Stimulated activated CD4-positive, alpha-beta T cell treated with anti-CD3 and anti-CD28 coated beads, Interleukin-15, amount 100 ng/mL, for 48 hours (primary cell): ENCODE measurements at regions not wholly inside any gene's neighbourhood (a gene's known extent, or its start where the extent isn't known, plus 50 kb on each side); places are given as distances from the start of the nearest gene placed in this dataset.

Experiments
- DNase-seq, 2 donors: peaks; one replicate each; pipeline ENCODE4 v3.0.0-alpha.2; 2020; ENCODE audit warnings: low read depth in 2 of 2

DNA sequence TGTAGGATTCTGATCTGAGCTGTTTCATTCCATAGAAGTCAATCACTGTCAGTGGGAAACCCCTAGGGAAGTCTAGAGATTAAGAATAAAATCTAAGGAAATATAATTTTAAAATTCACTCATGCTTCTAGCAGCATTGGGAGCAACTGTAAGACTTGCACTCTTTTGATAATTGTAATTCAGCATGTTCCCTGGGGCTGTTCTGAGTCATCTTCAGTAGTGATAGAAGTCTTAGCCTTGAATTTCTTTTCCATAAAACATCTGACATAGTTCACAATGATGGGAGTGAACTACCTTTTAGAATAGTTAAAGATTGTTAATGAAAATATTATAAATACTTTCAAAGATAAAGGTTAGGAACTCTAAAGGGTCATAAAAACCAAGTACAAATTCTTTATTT, 935.8 kb downstream of the DTWD2 start:
- DNase-seq: no peak

DNA sequence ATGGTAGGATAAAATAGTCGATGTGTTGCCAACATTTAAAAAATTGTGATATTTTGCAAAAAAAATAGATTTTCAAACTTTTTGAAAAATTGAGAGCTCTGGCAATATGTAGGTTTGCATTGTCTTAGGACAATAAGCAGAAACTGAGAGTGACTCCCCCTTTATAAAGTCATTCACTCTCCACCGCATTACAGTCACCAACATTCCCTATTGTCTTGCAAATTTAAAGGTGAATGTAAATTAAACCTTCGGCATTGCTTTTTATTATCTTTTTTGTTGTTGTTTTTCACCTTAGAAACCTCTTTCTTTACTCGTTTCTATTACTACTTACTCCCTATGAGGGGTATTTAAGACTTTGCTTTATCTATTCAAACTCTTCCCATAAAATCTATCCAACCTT, 944.2 kb downstream of the DTWD2 start:
- DNase-seq: no peak

DNA sequence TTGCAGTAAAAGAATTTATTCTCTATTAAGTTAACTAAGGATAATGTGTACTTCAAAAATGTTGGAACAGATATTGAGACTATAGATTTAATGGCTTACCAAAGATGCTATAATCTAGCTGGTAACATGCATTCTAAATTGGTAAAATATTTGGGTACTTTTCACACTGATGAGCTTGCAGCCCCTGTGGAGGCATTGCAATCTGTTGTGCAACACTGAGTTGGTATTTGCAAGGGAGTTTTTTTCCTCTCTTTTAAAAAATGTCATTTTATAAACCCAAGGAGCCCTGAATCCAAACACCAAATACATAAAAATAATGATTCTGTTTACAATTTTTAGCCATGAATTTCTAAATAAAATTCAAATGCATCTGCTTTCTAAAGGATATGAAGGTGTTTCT, 944.8 kb downstream of the DTWD2 start:
- no peak for DNase-seq

DNA sequence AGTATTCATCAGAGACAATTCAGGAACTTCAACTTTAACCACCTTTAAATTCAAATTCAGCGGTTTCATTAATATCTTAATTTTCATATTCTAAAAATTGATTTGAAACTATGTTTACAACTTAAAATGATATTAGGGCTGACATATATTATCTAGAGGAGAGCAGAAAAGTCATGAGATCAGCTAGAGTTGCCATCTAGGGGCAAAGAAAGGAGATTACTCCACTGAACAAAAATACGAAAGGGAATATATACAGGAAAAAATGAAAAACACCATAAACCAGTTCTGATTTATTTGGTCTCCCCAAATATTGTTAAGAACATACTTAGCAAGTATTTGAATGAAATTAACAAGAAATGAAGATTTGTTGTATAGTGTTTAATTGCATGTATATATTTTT, 946.3 kb downstream of the DTWD2 start:
- DNase-seq: no peak

DNA sequence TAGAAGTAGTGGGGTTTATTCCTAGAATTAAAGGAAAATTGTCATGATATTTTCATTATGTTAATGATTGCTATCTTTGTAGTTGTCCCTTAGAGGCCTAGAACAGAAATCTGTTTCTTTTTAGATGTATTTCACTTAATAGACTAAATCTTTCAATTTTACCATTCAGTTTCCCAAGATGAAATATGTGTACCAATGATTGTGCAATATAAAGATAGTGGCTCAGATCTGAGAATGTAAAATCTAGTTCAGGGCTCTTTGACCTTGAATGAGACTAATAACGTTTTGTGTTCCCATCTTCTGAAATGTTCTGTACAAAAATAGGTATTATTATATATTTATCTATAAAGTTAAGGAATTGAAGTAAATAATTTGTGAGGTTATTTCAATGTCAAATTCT, 947.9 kb downstream of the DTWD2 start:
- DNase-seq: no peak

DNA sequence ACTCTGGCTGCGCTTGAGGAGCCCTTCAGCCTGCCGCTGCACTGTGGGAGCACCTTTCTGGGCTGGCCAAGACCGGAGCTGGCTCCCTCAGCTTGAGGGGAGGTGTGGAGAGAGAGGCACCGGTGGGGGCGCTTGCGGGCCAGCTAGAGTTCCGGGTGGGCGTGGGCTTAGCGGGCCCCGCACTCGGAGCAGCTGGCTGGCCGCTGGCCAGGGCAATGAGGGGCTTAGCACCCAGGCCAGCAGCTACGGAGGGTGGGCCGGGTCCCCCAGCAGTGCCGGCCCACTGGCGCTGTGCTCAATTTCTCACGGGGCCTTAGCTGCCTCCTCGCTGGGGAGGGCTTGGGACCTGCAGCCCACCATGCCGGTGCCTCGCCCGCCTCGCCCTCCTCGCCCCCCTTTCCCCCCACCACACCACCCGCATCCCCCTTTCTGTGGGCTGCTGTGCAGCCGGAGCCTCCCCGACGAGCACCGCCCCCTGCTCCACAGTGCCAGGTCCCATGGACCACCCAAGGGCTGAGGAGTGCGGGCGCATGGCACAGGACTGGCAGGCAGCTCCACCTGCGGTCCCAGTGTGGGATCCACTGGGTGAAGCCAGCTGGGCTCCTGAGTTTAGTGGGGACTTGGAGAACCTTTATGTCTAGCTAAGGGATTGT, 954.5 kb downstream of the DTWD2 start:
- DNase-seq: no peak

DNA sequence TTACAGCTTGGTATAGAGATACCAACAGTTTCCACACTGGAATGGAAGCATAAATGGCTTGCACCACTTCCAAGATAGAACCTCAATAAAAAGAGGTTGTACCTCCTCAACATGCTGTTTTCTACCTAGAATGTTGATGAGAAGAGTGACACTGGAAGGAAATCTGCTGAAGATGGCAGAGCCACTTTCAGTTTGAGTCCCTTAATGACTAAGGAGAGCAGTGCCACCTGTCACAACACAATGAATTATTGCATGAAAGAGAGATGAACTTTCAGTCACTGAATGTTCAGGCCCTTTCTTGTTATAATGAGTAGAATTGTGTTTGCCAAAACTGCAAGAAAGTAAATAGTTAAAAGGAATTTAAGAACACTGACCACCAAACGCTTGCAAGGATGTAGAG, 958.5 kb downstream of the DTWD2 start:
- DNase-seq: no peak

DNA sequence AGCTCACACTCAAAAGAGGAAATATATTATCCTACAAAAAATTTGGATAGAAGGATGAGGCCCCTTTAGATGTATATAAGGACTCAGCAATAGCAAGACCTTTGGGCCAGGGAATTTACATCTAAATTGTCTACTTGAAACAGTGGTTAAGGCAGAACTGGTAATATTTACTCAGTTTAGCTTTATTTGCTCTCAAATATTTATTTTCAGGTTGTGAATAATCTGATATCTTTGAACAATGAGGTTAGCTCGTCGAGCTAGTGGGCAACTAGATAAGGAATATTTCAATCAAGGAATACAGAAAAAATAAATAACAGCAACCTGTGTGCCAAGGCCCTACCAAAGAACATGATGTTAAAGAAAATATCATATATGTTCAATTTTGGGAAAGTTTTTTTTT, 966.3 kb downstream of the DTWD2 start:
- DNase-seq: no peak

DNA sequence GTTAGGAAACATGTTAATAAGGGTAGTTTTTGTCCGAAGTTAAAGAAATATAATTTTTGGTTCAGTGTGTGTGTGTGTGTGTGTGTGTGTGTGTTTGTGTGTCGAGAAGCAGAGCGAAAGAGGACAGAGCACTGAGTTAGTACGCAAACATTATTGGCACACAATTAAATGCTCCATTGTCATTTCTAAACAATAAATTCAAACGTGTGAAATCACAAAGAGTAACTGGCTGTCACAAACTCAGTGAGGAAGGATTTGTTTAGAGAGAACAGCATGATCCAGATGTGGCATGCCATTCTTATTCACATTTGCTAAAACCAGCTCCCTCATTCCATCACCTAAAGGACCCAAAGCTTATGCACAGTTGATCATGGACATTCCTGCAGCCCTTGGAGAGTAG, 970.8 kb downstream of the DTWD2 start:
- DNase-seq: no peak

DNA sequence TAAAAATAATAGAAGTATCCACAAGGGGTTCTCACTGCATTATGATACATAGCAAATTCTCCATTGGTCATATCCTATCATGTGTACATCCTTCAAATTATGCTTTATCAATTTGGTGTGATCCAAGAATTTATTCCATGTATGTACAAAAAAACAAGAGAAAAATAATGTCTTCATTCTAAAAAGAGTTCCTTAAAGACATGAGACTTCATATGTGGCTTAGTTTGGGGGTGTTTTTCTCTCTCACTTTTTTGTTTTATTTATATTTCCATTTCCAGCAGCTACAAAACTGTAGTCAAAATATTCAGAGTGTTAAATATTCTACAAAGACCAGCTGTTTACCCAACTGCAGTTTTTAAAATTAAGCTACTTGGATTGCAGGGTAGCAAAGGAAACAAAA, 972.0 kb downstream of the DTWD2 start:
- DNase-seq: no peak

DNA sequence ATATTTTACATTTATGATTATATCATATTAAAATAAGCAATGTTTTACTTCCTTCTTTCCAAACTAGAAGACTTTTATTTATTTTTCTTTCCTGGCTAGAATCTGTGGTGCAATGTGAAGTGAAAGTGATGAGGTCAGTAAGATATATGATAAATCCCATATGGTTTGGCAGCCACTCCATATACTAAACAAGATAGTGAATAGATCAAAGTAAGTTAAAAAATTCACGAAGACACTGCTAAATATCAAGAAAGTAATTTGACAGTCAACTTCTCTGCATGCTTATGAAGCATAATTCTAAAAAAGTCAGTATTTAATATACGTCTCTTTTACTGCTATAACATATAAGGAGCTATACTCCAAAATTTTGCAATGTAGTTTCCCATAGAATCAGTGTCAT, 972.8 kb downstream of the DTWD2 start:
- DNase-seq: no peak

DNA sequence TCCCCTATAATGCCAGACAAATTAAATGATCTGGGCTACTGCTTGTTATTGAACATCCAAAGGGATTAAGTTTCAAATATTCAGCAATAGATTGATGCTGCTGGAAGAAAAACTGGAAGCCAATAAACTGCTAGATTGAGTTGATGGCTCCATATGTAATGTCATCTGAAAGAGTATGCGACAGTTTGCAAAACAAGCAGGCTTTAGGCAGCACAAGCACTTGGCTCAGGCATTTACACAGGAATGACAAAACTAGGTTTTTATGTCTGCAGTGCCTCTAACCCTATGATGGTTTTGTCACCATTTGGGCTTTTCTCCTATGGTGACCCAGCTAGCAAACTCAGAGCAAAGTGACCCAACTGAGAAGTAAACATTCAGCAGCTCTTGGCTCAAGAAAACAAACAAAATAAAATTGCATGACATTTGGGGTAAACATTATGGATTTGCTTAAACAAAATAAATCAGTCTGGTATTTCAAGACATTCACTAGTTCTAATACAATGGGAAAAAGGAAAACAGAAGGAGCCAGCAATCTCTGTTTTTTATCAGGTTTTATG, 978.5 kb downstream of the DTWD2 start:
- no peak for DNase-seq

DNA sequence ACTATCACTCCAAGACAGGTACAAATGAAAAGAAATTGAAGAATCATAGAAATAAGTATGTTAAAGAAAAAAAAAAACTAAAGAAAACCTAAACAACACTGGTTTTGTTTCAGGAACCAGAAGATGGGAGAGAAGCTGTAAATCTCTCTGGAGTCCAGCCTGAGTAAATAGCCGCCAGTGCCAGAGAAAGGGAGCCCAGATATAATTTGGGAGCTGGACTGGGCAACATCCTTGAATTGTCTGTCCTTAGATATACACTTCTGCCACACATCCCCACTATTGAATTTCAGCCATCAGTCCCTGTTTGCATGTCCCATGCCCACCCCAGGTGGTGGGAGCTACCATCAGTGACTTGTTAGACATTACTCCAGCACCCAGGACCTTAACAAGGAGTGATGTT, 979.6 kb downstream of the DTWD2 start:
- no peak for DNase-seq

DNA sequence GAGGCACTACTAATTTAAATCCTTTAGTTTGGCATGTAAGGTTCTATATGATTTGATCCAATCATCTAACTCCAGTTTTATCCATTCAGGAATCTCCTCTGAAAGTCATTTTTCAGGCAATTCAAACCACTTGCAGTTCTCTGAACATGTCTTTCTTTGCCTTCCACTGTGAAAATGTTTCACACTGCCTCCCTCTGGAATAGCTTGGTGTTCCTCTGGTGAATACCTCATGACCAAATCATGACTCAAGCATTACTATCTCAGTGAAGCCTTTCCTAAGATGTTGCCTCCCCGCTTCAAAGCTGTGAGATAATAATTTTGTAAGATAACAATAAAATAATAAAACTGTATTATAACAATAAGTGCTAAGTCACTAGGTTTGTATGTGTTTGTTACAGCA, 981.1 kb downstream of the DTWD2 start:
- DNase-seq: no peak

DNA sequence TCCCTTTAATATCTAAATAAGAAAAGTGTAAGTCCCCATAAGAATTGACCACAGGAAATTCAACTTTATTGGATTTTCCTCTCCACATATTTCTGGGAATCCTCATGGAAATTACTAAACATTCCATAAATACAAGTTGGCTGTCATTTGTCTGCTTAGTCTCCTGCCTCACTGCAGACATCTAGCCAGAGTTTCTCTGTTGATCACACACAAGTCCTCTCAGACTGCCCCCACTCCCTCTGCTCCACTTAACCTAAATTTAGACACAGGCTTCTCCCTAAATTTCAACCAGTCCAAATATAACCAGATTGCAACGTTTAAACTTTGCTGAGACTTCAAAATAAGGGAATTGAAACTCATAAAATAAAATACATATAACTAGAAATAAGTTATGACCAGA, 982.1 kb downstream of the DTWD2 start:
- no peak for DNase-seq

DNA sequence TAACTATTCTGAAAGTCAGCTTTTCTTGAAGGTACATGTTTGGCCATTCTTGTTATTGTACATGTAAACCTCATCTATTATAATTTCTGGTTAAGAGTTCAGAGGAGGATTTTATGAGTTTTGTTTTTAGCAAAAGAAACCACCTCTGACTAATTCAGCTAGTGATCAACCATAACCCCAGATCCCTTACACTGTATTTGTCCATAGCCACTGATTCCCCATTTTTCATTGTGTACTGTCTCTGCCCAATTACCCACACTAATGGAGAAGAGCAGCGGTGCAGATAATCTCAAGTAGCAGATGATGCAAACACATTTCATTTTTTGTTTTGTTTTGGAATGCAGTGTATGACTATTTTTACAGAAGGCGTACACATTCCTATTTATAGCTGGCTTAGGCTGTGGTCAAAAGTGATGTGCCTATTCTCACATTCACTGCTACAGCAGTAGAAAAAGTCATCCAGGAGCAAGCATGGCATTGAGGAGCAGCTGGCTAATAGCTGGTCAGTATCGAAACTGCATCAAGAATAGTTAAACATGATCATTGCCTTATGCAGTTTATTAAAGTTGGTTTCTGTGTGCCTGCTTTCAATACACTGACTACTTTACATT, 988.3 kb downstream of the DTWD2 start:
- no peak for DNase-seq

DNA sequence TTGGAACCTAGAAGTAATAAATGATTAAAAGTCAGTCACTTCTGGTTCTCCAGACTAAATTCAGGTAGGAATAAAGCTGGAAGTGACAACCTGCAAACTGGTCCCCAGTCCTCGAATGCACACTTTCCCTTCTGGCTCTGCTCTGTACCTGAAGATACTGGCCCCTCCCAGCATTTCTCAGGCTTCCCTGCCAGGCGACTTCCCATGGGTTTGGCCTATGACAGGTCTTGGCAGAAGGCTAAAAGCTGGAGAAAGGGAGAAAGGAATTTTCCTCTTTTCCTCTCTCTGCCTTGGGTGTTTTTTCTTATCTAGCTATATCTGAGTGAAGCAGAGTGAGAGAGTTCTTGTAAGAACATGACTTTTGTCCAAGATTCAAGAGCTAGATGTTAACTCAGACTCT, 1005.7 kb downstream of the DTWD2 start:
- no peak for DNase-seq

DNA sequence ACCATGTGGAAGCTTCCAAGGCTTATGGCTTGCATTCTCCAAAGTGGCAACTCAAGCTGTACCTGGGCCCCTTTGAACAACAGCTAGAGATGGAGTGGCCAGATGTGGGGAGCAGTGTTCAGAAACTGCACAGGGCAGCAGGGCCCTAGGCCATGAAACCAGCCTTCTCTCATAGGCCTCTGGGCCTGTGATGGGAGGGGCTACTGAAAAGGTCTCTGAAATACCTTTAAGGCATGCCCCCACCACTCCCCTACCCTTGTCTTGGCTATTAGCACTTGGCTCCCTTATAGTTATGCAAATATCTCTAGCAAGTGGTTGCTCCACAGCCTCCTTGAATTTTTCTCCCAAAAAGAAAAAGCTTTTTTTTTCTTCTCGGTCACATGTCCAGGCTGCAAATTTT, 1014.6 kb downstream of the DTWD2 start:
- DNase-seq: no peak

DNA sequence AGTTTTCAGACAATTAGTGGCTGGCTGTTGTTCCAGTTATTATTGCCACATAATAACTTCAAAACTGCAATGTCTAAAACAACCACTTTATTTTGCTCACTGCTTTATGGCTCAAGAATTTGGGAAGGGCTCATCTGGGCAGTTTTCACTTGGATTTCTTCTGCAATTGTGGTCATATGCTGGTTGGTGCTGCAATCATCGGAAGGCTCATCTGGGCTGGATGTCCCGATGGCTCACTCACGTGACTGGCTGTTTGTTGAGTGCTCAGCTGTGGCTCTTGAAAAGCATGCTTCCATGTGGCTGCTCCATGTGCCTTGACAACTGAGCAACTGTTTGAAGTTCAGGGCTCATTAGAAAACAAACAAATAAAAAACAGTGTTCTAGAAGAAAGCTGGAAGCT, 1032.5 kb downstream of the DTWD2 start:
- no peak for DNase-seq

DNA sequence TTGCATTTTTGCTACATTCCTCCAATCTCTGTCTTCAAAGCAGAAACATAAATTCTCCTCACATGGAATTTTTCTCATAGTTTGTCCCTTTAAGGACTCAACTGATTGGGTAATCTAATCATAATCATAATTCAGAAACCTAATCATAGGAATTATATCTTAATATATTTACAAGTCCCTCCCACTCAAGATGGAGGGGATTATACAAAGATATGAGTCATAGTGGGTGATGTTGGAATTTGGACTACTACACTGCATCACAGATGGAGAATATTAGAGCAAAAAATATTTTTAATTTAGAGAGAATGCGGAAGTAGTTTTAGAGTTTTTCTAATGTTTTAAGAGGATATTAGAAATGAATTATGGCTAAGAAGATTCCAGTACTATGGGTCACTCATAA, 1034.0 kb downstream of the DTWD2 start:
- no peak for DNase-seq

DNA sequence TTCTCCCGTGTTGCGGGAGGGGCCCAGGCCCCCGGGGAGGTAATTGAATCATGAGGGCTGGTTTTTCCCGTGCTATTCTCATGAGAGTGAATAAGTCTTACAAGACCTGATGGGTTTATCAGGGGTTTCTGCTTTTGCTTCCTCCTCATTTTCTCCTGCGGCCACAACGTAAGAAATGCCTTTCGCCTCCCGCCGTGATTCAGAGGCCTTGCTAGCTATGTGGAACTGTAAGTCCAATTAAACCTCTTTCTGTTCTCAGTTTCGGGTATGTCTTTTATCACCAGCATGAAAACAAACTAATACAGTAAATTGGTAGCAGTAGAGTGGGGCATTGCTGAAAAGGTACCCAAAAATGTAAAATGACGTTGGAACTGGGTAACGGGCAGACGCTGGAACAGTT, 1035.1 kb downstream of the DTWD2 start:
- DNase-seq: no peak

DNA sequence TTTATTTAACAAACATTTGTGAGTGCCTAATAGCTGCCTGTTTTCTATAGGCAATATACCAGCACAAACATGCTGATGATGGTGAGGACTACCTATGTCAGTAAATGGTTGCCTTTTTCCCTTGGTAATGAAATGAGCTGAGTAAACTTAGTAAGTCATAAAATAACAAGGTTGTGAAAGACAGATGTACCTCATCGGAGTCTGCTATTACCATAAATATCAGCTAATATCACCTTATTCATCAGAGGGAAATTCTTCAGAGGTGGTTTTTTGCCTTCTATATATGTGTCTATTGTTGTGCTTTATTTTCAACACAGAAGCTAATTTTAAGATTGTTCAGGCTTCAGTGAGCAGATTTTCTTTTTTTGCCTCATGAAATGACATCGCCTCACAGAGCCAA, 1040.5 kb downstream of the DTWD2 start:
- DNase-seq: no peak

DNA sequence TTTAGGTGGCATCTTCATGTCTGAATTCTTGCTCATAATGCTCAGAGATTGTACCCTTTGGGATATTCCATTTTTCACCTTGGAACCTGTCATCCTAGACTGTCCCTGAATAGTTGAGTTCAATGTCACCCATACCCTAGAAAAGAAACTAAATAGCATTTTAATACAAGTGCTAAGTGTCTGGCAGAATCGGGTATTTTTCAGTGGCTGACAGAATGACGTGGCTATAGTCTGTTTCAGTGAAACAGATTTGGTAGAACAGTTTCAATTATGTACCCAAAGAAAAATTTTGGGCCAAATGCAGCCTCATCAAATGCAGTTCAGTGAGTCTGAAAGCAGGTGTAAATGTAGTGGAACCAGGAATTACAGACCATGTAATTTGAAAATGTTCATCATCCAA, 1041.2 kb downstream of the DTWD2 start:
- no peak for DNase-seq

DNA sequence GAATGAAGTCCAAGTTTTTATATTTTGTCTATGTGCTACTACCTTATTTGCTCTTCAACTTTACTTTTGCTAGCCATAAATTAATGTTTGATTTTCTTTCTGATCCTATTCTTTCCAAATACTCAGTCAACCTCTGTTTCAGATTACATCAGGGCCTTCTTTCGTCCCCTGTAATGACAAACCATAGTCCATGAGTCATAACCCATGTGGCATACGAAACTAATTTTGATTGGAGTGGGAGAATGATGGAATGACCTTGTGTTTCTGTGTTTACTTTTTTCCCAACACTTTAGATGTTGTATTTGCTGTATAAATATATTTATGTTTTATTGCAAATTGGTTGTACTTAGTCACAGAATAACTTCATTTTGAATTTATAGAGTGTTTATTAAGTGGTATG, 1043.1 kb downstream of the DTWD2 start:
- no peak for DNase-seq
